Mesendoderm (in vitro differentiated cells): ENCODE measurements at regions not wholly inside any gene's neighbourhood (a gene's known extent, or its start where the extent isn't known, plus 50 kb on each side); places are given as distances from the start of the nearest gene placed in this dataset.

Experiments used
- DNase-seq: peaks from one replicate; pipeline ENCODE4 v3.0.0; 2013
- H2AK5ac ChIP-seq: 2 replicates; pipeline ENCODE4 v1.6.1; 2013; ENCODE audit warnings: low read length, inconsistent platforms
- H2BK120ac ChIP-seq: 2 replicates; pipeline ENCODE4 v1.6.1; 2013; ENCODE audit warnings: low read depth, mild to moderate bottlenecking, low read length, moderate library complexity, mixed read lengths
- H2BK15ac ChIP-seq: replicated peaks from 2 replicates; pipeline ENCODE4 v1.6.1; 2013; ENCODE audit warnings: low read depth, mild to moderate bottlenecking, moderate library complexity
- H2BK5ac ChIP-seq: 2 replicates; pipeline ENCODE4 v1.6.1; 2013; ENCODE audit warnings: low read length, inconsistent platforms
- H3K18ac ChIP-seq: 2 replicates; pipeline ENCODE4 v1.6.1; 2013; ENCODE audit warnings: mild to moderate bottlenecking, low read length, mixed read lengths
- H3K23ac ChIP-seq: one replicate; pipeline ENCODE4 v1.6.1; 2013; ENCODE audit warnings: low read length
- H3K27ac ChIP-seq: 2 replicates; pipeline ENCODE4 v1.5.1; 2013; ENCODE audit warnings: low read depth, mild to moderate bottlenecking, inconsistent platforms, low read length, moderate library complexity
- H3K27me3 ChIP-seq: 2 replicates; pipeline ENCODE4 v1.6.1; 2013; ENCODE audit warnings: low read length, control low read depth, mild to moderate bottlenecking, inconsistent platforms; ENCODE audit not compliant: insufficient read depth, poor library complexity
- H3K36me3 ChIP-seq: 2 replicates; pipeline ENCODE4 v1.6.1; 2013; ENCODE audit warnings: low read length, inconsistent platforms; ENCODE audit not compliant: control insufficient read depth, insufficient read depth
- H3K4ac ChIP-seq: one replicate; pipeline ENCODE4 v1.6.1; 2013; ENCODE audit warnings: low read depth, mild to moderate bottlenecking, low read length, moderate library complexity
- H3K4me1 ChIP-seq: 2 replicates; pipeline ENCODE4 v1.6.1; 2013; ENCODE audit warnings: low read depth, low read length, inconsistent platforms; ENCODE audit not compliant: control insufficient read depth
- H3K4me2 ChIP-seq: 2 replicates; pipeline ENCODE4 v1.6.1; 2013; ENCODE audit warnings: low read length
- H3K4me3 ChIP-seq: 2 replicates; pipeline ENCODE4 v1.5.1; 2013; ENCODE audit warnings: mild to moderate bottlenecking, low read length
- H3K56ac ChIP-seq: one replicate; pipeline ENCODE4 v1.6.1; 2013; ENCODE audit warnings: low read length
- H3K79me1 ChIP-seq: 2 replicates; pipeline ENCODE4 v1.6.1; 2013; ENCODE audit warnings: low read length, inconsistent platforms
- H3K79me2 ChIP-seq: 2 replicates; pipeline ENCODE4 v1.6.1; 2013; ENCODE audit warnings: mild to moderate bottlenecking, low read length; ENCODE audit not compliant: control insufficient read depth, insufficient read depth
- H3K9ac ChIP-seq: 2 replicates; pipeline ENCODE4 v1.6.1; 2013; ENCODE audit warnings: low read length, inconsistent platforms
- H4K5ac ChIP-seq: one replicate; pipeline ENCODE4 v1.6.1; 2013; ENCODE audit warnings: low read length
- H4K8ac ChIP-seq: one replicate; pipeline ENCODE4 v1.6.1; 2013; ENCODE audit warnings: low read depth, mild to moderate bottlenecking, control low read depth, low read length, moderate library complexity
- WGBS: extraction: QIAGEN DNeasy Blood & Tissue Kit; methylation state at CpG from one replicate; pipeline ENCODE4 v1.1.7; 2013; ENCODE audit warnings: low lambda C conversion rate, missing lambda C conversion rate; ENCODE audit not compliant: insufficient coverage; ENCODE audit errors: extremely low coverage; 5-methylcytosine and 5-hydroxymethylcytosine counted together

DNA sequence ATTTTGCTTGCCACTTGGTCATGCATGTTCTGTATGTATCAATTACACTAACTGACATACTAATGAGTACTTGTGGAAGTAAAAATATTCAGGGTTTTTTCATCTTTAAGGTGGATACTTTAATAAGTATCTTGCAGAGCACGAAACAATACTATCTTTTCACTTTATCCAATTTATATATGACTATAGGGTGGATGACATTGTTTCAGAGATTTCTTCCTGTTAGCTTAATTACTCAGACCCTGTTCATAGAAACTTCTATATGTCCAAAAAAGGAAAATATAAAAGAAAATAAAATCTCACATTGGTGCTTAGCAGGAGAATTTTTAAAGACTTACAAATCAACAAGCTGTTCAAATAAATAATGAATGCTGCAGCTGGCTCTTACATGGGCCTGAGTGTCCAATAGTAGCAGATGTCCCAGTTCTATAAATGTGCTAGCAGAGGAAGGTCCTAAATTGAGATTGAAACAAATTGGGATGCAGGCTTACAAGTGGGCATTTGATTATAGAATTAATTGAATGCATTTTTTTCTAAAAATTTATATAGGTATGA, 91.5 kb upstream of the THSD7A start:
- Histone ChIP-seq H3K9ac (no peak overlapping the region), H4K8ac (no peak overlapping the region), H2AK5ac (no peak overlapping the region), H3K4me3 (no peak overlapping the region), H3K4me1 (no peaks in the 10 kb centered on the region), H3K23ac (no peak overlapping the region), H3K36me3 (no peaks in the 10 kb centered on the region), H2BK5ac (no peak overlapping the region), H3K18ac (no peak overlapping the region), H3K4me2 (no peak overlapping the region), H3K79me1 (no peaks in the 10 kb centered on the region), H3K56ac (no peak overlapping the region), H3K79me2 (no peaks in the 10 kb centered on the region), H3K4ac (no peak overlapping the region), H3K27me3 (no peaks in the 10 kb centered on the region), H4K5ac (no peak overlapping the region), H3K27ac (no peak overlapping the region), H2BK15ac (no peak overlapping the region), H2BK120ac (no peak overlapping the region)
- DNase-seq: no peak
- no CpG with 5 or more reads among the region's 1 CpG for WGBS

DNA sequence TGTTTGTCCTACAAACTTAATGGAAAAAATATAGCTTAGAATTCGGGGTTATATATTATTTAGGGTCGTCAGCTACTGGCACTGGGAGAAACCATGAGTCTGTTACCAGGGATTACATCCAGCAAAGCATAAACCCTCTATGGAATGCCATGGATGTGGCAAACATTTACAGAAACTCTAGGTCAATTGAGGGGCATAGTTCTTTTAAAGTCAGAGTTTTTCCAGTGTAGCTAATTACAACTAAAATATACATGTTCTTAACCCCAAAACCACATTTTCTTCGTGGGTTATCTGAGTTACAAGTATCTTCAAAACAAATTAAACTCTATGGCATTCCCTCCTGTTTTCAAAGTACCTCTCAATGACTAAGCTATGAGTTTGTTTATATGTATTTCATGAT, 99.3 kb upstream of the THSD7A start:
- Histone ChIP-seq H3K56ac (no peak overlapping the region), H3K18ac (no peak overlapping the region), H2BK5ac (no peak overlapping the region), H3K27me3 (no peaks in the 10 kb centered on the region), H2BK120ac (no peak overlapping the region), H3K23ac (no peak overlapping the region), H3K4me2 (no peak overlapping the region), H3K79me2 (no peaks in the 10 kb centered on the region), H3K36me3 (no peaks in the 10 kb centered on the region), H4K5ac (no peak overlapping the region), H4K8ac (no peak overlapping the region), H3K27ac (no peak overlapping the region), H2AK5ac (no peak overlapping the region), H3K4ac (no peak overlapping the region), H3K79me1 (no peaks in the 10 kb centered on the region), H3K4me1 (no peaks in the 10 kb centered on the region), H3K9ac (no peak overlapping the region), H2BK15ac (no peak overlapping the region), H3K4me3 (no peak overlapping the region)
- no CpG with 5 or more reads among the region's 3 CpGs for WGBS
- DNase-seq: no peak

- no peak for DNase-seq
- Histone ChIP-seq H3K36me3 (no peaks in the 10 kb centered on the region), H2BK5ac (no peak overlapping the region), H3K18ac (no peak overlapping the region), H3K4me3 (no peak overlapping the region), H3K4ac (no peak overlapping the region), H3K79me1 (no peaks in the 10 kb centered on the region), H4K8ac (no peak overlapping the region), H2AK5ac (no peak overlapping the region), H4K5ac (no peak overlapping the region), H3K4me2 (no peak overlapping the region), H3K79me2 (no peaks in the 10 kb centered on the region), H2BK15ac (no peak overlapping the region), H3K9ac (no peak overlapping the region), H3K27me3 (no peaks in the 10 kb centered on the region), H2BK120ac (no peak overlapping the region), H3K4me1 (no peaks in the 10 kb centered on the region), H3K27ac (no peak overlapping the region), H3K56ac (no peak overlapping the region), H3K23ac (no peak overlapping the region)
- no CpG with 5 or more reads among the region's 2 CpGs for WGBS
Observed at GRCh38 chr7:11934796-11935195, 102.8 kb upstream of the THSD7A start.

DNA sequence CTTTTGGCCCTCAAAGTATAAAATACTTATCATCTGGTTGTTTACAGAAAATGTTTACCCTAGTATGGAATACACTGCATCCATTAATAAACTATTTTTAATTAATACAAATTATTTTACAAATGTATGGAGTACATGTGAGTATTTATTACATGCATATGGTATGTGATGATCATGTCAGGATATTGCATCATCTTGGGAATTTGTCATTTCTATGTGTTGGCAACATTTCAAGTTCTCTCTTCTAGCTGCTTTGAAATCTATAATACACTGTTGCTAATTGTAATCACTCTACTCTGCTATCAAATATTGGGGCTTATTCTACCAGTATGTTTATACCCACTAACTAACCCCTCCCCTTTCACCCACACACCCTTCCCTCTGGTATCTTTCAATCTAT, 103.9 kb upstream of the THSD7A start:
- H3K27me3 ChIP-seq: no peaks in the 10 kb centered on the region
- H3K27ac ChIP-seq: no peak overlapping the region
- H3K56ac ChIP-seq: no peak overlapping the region
- H3K4me1 ChIP-seq: no peaks in the 10 kb centered on the region
- H3K4me2 ChIP-seq: no peak overlapping the region
- H3K79me2 ChIP-seq: no peaks in the 10 kb centered on the region
- H4K8ac ChIP-seq: no peak overlapping the region
- H4K5ac ChIP-seq: no peak overlapping the region
- no peak overlapping the region for H3K23ac ChIP-seq
- no peaks in the 10 kb centered on the region for H3K79me1 ChIP-seq
- H2BK5ac ChIP-seq: no peak overlapping the region
- no peak for DNase-seq
- H3K4me3 ChIP-seq: no peak overlapping the region
- no peak overlapping the region for H3K4ac ChIP-seq
- H3K18ac ChIP-seq: no peak overlapping the region
- no peak overlapping the region for H2BK15ac ChIP-seq
- no peak overlapping the region for H3K9ac ChIP-seq
- no peaks in the 10 kb centered on the region for H3K36me3 ChIP-seq
- no peak overlapping the region for H2AK5ac ChIP-seq
- H2BK120ac ChIP-seq: no peak overlapping the region

GRCh38 chr7:11946794-11947193, 114.8 kb upstream of the THSD7A start:
- H4K5ac ChIP-seq: no peak overlapping the region
- no peak overlapping the region for H3K56ac ChIP-seq
- H3K4ac ChIP-seq: no peak overlapping the region
- no peak overlapping the region for H3K23ac ChIP-seq
- no peak overlapping the region for H2AK5ac ChIP-seq
- H3K9ac ChIP-seq: no peak overlapping the region
- no CpG with 5 or more reads among the region's 1 CpG for WGBS
- H3K36me3 ChIP-seq: no peaks in the 10 kb centered on the region
- H3K4me1 ChIP-seq: no peaks in the 10 kb centered on the region
- no peak overlapping the region for H3K4me2 ChIP-seq
- H2BK15ac ChIP-seq: no peak overlapping the region
- no peak overlapping the region for H2BK5ac ChIP-seq
- H3K79me1 ChIP-seq: no peaks in the 10 kb centered on the region
- H4K8ac ChIP-seq: no peak overlapping the region
- H3K18ac ChIP-seq: no peak overlapping the region
- no peak for DNase-seq
- no peaks in the 10 kb centered on the region for H3K79me2 ChIP-seq
- no peak overlapping the region for H3K27ac ChIP-seq
- H3K4me3 ChIP-seq: no peak overlapping the region
- no peaks in the 10 kb centered on the region for H3K27me3 ChIP-seq
- no peak overlapping the region for H2BK120ac ChIP-seq

- H3K79me2 ChIP-seq: no peaks in the 10 kb centered on the region
- no CpG with 5 or more reads among the region's 4 CpGs for WGBS
- no peaks in the 10 kb centered on the region for H3K4me1 ChIP-seq
- no peak overlapping the region for H2AK5ac ChIP-seq
- H3K4me2 ChIP-seq: no peak overlapping the region
- DNase-seq: no peak
- no peaks in the 10 kb centered on the region for H3K79me1 ChIP-seq
- no peaks in the 10 kb centered on the region for H3K36me3 ChIP-seq
- no peak overlapping the region for H3K18ac ChIP-seq
- no peak overlapping the region for H2BK5ac ChIP-seq
- no peak overlapping the region for H3K4ac ChIP-seq
- H3K27ac ChIP-seq: no peak overlapping the region
- no peak overlapping the region for H2BK15ac ChIP-seq
- H2BK120ac ChIP-seq: no peak overlapping the region
- no peak overlapping the region for H3K56ac ChIP-seq
- no peak overlapping the region for H3K9ac ChIP-seq
- no peak overlapping the region for H3K4me3 ChIP-seq
- no peaks in the 10 kb centered on the region for H3K27me3 ChIP-seq
- no peak overlapping the region for H4K8ac ChIP-seq
- H4K5ac ChIP-seq: no peak overlapping the region
- H3K23ac ChIP-seq: no peak overlapping the region
Observed at GRCh38 chr7:11950281-11950680, 118.3 kb upstream of the THSD7A start.
